IMR-90 (cell line): ENCODE measurements at regions not wholly inside any gene's neighbourhood (a gene's known extent, or its start where the extent isn't known, plus 50 kb on each side); places are given as distances from the start of the nearest gene placed in this dataset.

Experiments used
- BHLHE40 ChIP-seq: fragments of 150-350 bp; IDR thresholded peaks from 2 replicates; pipeline ENCODE4 v1.6.1; 2016; ENCODE audit warnings: mild to moderate bottlenecking, low read depth, low read length
- CTCF ChIP-seq: conservative IDR thresholded peaks from 2 replicates; pipeline ENCODE4 v1.5.1; 2012; ENCODE audit warnings: mild to moderate bottlenecking, low read depth, low read length, improper control_type of control experiment
- MAFK ChIP-seq: IDR thresholded peaks from 2 replicates; pipeline ENCODE4 v1.6.1; 2012; ENCODE audit warnings: low read depth, low read length, improper control_type of control experiment
- POLR2A ChIP-seq: IDR thresholded peaks from 2 replicates; pipeline ENCODE4 v1.6.1; 2012; ENCODE audit warnings: mild to moderate bottlenecking, low read depth, low read length
- RAD21 ChIP-seq: IDR thresholded peaks from 2 replicates; pipeline ENCODE4 v1.6.1; 2012; ENCODE audit warnings: low read length, improper control_type of control experiment
- RCOR1 ChIP-seq: IDR thresholded peaks from 2 replicates; pipeline ENCODE4 v1.6.1; 2012; ENCODE audit warnings: mild to moderate bottlenecking, low read length, improper control_type of control experiment; ENCODE audit not compliant: insufficient replicate concordance
- RFX5 ChIP-seq: IDR thresholded peaks from 2 replicates; pipeline ENCODE4 v1.8.0; 2012; ENCODE audit warnings: low read depth, mild to moderate bottlenecking, low read length, moderate library complexity
- TF ChIP-seq, protein P1 (sequence below): fragments of 150-350 bp; IDR thresholded peaks from 2 replicates; pipeline ENCODE4 v1.6.1; 2017; ENCODE audit warnings: mild to moderate bottlenecking, antibody characterized with exemption, low read length, low read depth

- TF ChIP-seq, protein P1, sequence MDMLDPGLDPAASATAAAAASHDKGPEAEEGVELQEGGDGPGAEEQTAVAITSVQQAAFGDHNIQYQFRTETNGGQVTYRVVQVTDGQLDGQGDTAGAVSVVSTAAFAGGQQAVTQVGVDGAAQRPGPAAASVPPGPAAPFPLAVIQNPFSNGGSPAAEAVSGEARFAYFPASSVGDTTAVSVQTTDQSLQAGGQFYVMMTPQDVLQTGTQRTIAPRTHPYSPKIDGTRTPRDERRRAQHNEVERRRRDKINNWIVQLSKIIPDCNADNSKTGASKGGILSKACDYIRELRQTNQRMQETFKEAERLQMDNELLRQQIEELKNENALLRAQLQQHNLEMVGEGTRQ: no peak
- TF ChIP-seq POLR2A: no peak
- TF ChIP-seq CTCF: no peak
- TF ChIP-seq RFX5: no peak
- TF ChIP-seq RAD21: no peak
- TF ChIP-seq BHLHE40: no peak
- no peak for TF ChIP-seq MAFK
- no peak for TF ChIP-seq RCOR1
Measured at GRCh38 chr4:31023109-31023508, 302.9 kb downstream of the PCDH7 start.
